ENCODE measurements at regions not wholly inside any gene's neighbourhood (a gene's known extent, or its start where the extent isn't known, plus 50 kb on each side); places are given as distances from the start of the nearest gene placed in this dataset.

DNA sequence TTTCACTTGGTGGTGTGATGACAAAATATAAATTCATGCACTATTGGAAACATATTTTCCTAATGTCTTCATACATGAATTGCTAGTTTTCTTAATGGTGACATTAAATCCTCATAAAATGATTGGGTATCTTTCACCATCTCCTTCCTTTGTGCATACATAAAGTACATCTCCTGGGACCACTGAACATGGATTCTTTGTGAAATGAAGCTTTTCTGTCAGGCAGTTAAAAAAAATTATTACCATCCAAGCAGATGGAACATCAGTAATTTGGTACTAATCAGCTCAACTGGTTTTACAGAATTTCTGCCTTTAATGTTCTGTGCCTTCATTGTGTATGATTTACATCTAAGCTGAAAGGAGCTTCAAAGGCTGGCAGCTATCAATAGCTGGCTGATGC lies 891.7 kb upstream of the SLC10A2 start:
- TF ChIP-seq, protein P1, sequence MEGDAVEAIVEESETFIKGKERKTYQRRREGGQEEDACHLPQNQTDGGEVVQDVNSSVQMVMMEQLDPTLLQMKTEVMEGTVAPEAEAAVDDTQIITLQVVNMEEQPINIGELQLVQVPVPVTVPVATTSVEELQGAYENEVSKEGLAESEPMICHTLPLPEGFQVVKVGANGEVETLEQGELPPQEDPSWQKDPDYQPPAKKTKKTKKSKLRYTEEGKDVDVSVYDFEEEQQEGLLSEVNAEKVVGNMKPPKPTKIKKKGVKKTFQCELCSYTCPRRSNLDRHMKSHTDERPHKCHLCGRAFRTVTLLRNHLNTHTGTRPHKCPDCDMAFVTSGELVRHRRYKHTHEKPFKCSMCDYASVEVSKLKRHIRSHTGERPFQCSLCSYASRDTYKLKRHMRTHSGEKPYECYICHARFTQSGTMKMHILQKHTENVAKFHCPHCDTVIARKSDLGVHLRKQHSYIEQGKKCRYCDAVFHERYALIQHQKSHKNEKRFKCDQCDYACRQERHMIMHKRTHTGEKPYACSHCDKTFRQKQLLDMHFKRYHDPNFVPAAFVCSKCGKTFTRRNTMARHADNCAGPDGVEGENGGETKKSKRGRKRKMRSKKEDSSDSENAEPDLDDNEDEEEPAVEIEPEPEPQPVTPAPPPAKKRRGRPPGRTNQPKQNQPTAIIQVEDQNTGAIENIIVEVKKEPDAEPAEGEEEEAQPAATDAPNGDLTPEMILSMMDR (IDR thresholded peaks at IDR 0.05) = no peak
- no peak for TF ChIP-seq POLR2A (IDR thresholded peaks at IDR 0.05)
- no peak for TF ChIP-seq POLR2AphosphoS5 (IDR thresholded peaks at IDR 0.05; ENCODE audit: insufficient read depth in 1 of 2, low read depth in 1 of 2)

All from vagina (tissue), 2 donors.